Fibroblast of lung (primary cell): ENCODE measurements at regions not wholly inside any gene's neighbourhood (a gene's known extent, or its start where the extent isn't known, plus 50 kb on each side); places are given as distances from the start of the nearest gene placed in this dataset.

Experiments used
- EZH2 ChIP-seq: IDR thresholded peaks from 2 replicates; pipeline ENCODE4 v1.5.1; 2012; ENCODE audit warnings: low read length, control low read depth, mild to moderate bottlenecking; ENCODE audit errors: missing control alignments
- TF ChIP-seq, protein P1 (sequence below), 2 donors: IDR thresholded peaks in 1 of 2; conservative IDR thresholded peaks in 1 of 2; 1 replicate in 1 of 2; 2 replicates in 1 of 2; pipeline ENCODE4 v1.5.1; 2011 to 2012; ENCODE audit warnings: low read length in 2 of 2, control low read depth in 1 of 2, inconsistent platforms in 1 of 2, low read depth in 1 of 2, mild to moderate bottlenecking in 1 of 2

DNA sequence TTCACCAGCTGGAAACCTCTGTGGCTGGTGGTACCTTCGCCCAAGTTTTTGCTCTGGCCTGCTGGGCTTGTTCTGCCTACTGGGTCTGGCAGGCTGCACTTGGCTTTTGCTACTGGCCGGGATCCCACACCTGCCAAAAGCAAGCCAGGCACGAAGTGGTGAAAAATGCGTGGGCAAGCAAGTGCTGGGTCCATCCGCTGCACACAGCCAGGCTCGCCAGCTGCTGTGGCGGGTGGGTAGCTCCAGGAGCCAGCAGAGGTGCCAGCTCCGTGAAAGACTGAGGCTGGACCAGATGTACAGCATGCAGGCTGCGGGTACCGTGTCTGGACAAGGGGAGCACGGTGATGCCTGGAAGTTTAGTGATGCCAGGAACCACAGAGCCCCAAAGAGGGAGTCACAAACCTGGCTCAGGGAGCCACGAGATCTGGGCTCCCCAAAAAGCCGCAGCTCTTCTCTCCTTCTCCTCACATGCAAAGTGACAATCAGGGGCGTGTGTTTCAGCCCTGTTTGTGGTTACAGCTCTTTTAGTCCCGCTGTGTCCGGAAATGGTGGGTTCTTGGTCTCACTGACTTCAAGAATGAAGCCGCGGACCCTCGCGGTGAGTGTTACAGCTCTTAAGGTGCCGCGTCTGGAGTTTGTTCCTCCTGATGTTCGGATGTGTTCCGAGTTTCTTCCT lies 1455.6 kb upstream of the GBE1 start:
- TF ChIP-seq, protein P1, sequence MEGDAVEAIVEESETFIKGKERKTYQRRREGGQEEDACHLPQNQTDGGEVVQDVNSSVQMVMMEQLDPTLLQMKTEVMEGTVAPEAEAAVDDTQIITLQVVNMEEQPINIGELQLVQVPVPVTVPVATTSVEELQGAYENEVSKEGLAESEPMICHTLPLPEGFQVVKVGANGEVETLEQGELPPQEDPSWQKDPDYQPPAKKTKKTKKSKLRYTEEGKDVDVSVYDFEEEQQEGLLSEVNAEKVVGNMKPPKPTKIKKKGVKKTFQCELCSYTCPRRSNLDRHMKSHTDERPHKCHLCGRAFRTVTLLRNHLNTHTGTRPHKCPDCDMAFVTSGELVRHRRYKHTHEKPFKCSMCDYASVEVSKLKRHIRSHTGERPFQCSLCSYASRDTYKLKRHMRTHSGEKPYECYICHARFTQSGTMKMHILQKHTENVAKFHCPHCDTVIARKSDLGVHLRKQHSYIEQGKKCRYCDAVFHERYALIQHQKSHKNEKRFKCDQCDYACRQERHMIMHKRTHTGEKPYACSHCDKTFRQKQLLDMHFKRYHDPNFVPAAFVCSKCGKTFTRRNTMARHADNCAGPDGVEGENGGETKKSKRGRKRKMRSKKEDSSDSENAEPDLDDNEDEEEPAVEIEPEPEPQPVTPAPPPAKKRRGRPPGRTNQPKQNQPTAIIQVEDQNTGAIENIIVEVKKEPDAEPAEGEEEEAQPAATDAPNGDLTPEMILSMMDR (conservative IDR thresholded peaks at IDR 0.05 in 1 of 2, IDR thresholded peaks at IDR 0.05 in 1 of 2; ENCODE audit: low read depth in 1 of 2, low read length in 2 of 2) = no peak
- TF ChIP-seq EZH2 = no peak
